Thymus (tissue), 11 donors: ENCODE measurements at regions not wholly inside any gene's neighbourhood (a gene's known extent, or its start where the extent isn't known, plus 50 kb on each side); places are given as distances from the start of the nearest gene placed in this dataset.
"Not testable (repeated sequence)": the region's sequence is repeated elsewhere in the genome, so short reads cannot be mapped to it uniquely, and the experiment has no call there.

Source experiments
- DNase-seq, 9 donors: peaks; one replicate each; pipeline ENCODE4 v3.0.0-alpha.2; 2013; ENCODE audit warnings: low spot score in 9 of 9, low read depth in 6 of 9, missing footprints in 1 of 9
- H3K27ac ChIP-seq, 2 donors: one replicate each; pipeline ENCODE4 v1.5.1; 2013; ENCODE audit warnings: control low read depth in 1 of 2, low read depth in 1 of 2, low read length in 1 of 2, mild to moderate bottlenecking in 1 of 2, moderate library complexity in 1 of 2
- H3K27me3 ChIP-seq, 2 donors: one replicate each; pipeline ENCODE4 v1.5.1; 2013; ENCODE audit warnings: low read length in 1 of 2; ENCODE audit not compliant: control insufficient read depth in 2 of 2, insufficient read depth in 1 of 2
- H3K36me3 ChIP-seq, 2 donors: one replicate each; pipeline ENCODE4 v1.5.1; 2013; ENCODE audit warnings: low read length in 1 of 2, mild to moderate bottlenecking in 1 of 2, moderate library complexity in 1 of 2; ENCODE audit not compliant: control insufficient read depth in 2 of 2, insufficient read depth in 2 of 2
- H3K4me1 ChIP-seq, 2 donors: one replicate each; pipeline ENCODE4 v1.5.1; 2013; ENCODE audit warnings: low read length in 2 of 2; ENCODE audit not compliant: control insufficient read depth in 2 of 2, insufficient read depth in 2 of 2
- H3K4me3 ChIP-seq, 2 donors: one replicate each; pipeline ENCODE4 v1.5.1; 2013; ENCODE audit warnings: low read length in 2 of 2, control low read depth in 1 of 2, mild to moderate bottlenecking in 1 of 2
- H3K9me3 ChIP-seq, 2 donors: one replicate each; pipeline ENCODE4 v1.5.1; 2013; ENCODE audit warnings: low read length in 1 of 2, mild to moderate bottlenecking in 1 of 2; ENCODE audit not compliant: control insufficient read depth in 2 of 2, insufficient read depth in 1 of 2
- WGBS: extraction: QIAGEN DNeasy Blood & Tissue Kit; methylation state at CpG from one replicate; pipeline ENCODE4 v1.1.7; 2013; 5-methylcytosine and 5-hydroxymethylcytosine counted together
- donor health status: healthy.

GRCh38 chr12:90690120-90690519 is 264.9 kb downstream of the CCER1 start:
- Histone ChIP-seq H3K4me1 (no peaks in the 10 kb centered on the region), H3K36me3 (no peaks in the 10 kb centered on the region), H3K9me3 (no peaks in the 10 kb centered on the region), H3K27me3 (no peaks in the 10 kb centered on the region), H3K27ac (no peak overlapping the region), H3K4me3 (no peak overlapping the region)
- DNase-seq, result no peak
- WGBS, result 96% methylated on average over 1 of the region's 1 CpG

- H3K27ac ChIP-seq, H3K4me3 ChIP-seq, DNase-seq, H3K4me1 ChIP-seq, H3K9me3 ChIP-seq, H3K36me3 ChIP-seq, H3K27me3 ChIP-seq: not testable (repeated sequence)
Measured at GRCh38 chr12:90687682-90688081, 267.3 kb downstream of the CCER1 start.

GRCh38 chr12:90683871-90684270 is 271.1 kb downstream of the CCER1 start:
- H3K36me3 ChIP-seq, result no peaks in the 10 kb centered on the region
- H3K4me1 ChIP-seq, result no peaks in the 10 kb centered on the region
- no peak overlapping the region for H3K27ac ChIP-seq
- no peak overlapping the region for H3K4me3 ChIP-seq
- H3K27me3 ChIP-seq, result no peaks in the 10 kb centered on the region
- no peaks in the 10 kb centered on the region for H3K9me3 ChIP-seq
- DNase-seq, result no peak
- WGBS, result 95% methylated on average over 3 of the region's 3 CpGs

GRCh38 chr12:90682398-90682797 is 272.6 kb downstream of the CCER1 start:
- no peaks in the 10 kb centered on the region for H3K36me3 ChIP-seq
- no peak overlapping the region for H3K4me3 ChIP-seq
- DNase-seq, result no peak
- H3K9me3 ChIP-seq, result no peaks in the 10 kb centered on the region
- 95% methylated on average over 1 of the region's 1 CpG for WGBS
- H3K4me1 ChIP-seq, result no peaks in the 10 kb centered on the region
- H3K27ac ChIP-seq, result no peak overlapping the region
- H3K27me3 ChIP-seq, result no peaks in the 10 kb centered on the region

- Histone ChIP-seq H3K27me3 (no peaks in the 10 kb centered on the region), H3K9me3 (no peaks in the 10 kb centered on the region), H3K4me1 (no peaks in the 10 kb centered on the region), H3K36me3 (no peaks in the 10 kb centered on the region), H3K27ac (no peak overlapping the region), H3K4me3 (no peak overlapping the region)
- WGBS, result 92% methylated on average over 1 of the region's 1 CpG
- no peak for DNase-seq
Measured at GRCh38 chr12:90679674-90680073, 275.3 kb downstream of the CCER1 start.

- no peaks in the 10 kb centered on the region for H3K27me3 ChIP-seq
- DNase-seq, result no peak
- H3K36me3 ChIP-seq, result no peaks in the 10 kb centered on the region
- no peak overlapping the region for H3K27ac ChIP-seq
- WGBS, result 89% methylated on average over 3 of the region's 3 CpGs
- H3K4me3 ChIP-seq, result no peak overlapping the region
- no peaks in the 10 kb centered on the region for H3K9me3 ChIP-seq
- no peaks in the 10 kb centered on the region for H3K4me1 ChIP-seq
Measured at GRCh38 chr12:90677552-90677951, 277.4 kb downstream of the CCER1 start.

- DNase-seq, result no peak
- whole genome bisulfite sequencing, result 93% methylated on average over 1 of the region's 1 CpG
- Histone ChIP-seq H3K4me3 (no peak overlapping the region), H3K27ac (no peak overlapping the region), H3K27me3 (no peaks in the 10 kb centered on the region), H3K36me3 (no peaks in the 10 kb centered on the region), H3K4me1 (no peaks in the 10 kb centered on the region), H3K9me3 (no peaks in the 10 kb centered on the region)
Measured at GRCh38 chr12:90677055-90677454, 277.9 kb downstream of the CCER1 start.

- Histone ChIP-seq H3K27me3 (no peaks in the 10 kb centered on the region), H3K36me3 (no peaks in the 10 kb centered on the region), H3K9me3 (no peaks in the 10 kb centered on the region), H3K27ac (no peak overlapping the region), H3K4me1 (no peaks in the 10 kb centered on the region), H3K4me3 (no peak overlapping the region)
- DNase-seq, result no peak
- 86% methylated on average over 1 of the region's 1 CpG for WGBS
Measured at GRCh38 chr12:90675106-90675505, 279.9 kb downstream of the CCER1 start.

- H3K9me3 ChIP-seq, result no peaks in the 10 kb centered on the region
- 95% methylated on average over 1 of the region's 1 CpG for WGBS
- no peak overlapping the region for H3K4me3 ChIP-seq
- H3K4me1 ChIP-seq, result no peaks in the 10 kb centered on the region
- no peak overlapping the region for H3K27ac ChIP-seq
- no peaks in the 10 kb centered on the region for H3K36me3 ChIP-seq
- no peaks in the 10 kb centered on the region for H3K27me3 ChIP-seq
- DNase-seq, result no peak
Measured at GRCh38 chr12:90672081-90672480, 282.9 kb downstream of the CCER1 start.

GRCh38 chr12:90663949-90664348 is 291.0 kb downstream of the CCER1 start:
- not testable (repeated sequence) for H3K27ac ChIP-seq, H3K4me3 ChIP-seq, H3K4me1 ChIP-seq, H3K36me3 ChIP-seq, H3K27me3 ChIP-seq, DNase-seq, H3K9me3 ChIP-seq
- 94% methylated on average over 7 of the region's 7 CpGs for WGBS
